NCI-H345 treated with DMSO at 0.1 percent for 48 hours (cell line): ENCODE measurements at regions not wholly inside any gene's neighbourhood (a gene's known extent, or its start where the extent isn't known, plus 50 kb on each side); places are given as distances from the start of the nearest gene placed in this dataset.

ENCODE experiments used
- DNase-seq: peaks from one replicate; lab custom pipeline; 2025; ENCODE audit not compliant: unreplicated experiment; lab: John Stamatoyannopoulos, UW

DNA sequence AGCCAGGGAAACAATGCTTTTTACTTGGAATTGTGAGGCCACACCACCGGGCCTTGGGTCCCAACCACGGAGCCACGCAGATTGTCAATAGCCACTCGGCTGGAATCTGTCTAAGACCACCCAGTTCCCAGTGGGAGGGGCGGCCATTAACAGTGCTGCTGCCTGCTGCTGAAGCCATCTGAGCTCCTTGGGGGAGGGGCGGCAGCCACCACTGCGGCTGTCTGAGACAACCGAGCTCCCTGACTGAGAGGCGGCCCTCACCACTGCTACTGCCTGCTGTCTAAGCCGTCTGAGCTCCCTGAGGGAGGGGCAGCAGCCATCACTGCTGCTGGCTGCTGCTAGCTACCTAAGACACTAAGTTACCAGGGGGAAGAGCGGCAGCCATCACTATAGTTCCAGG is 64.3 kb downstream of the DMRTA2 start:
- DNase-seq = no peak

DNA sequence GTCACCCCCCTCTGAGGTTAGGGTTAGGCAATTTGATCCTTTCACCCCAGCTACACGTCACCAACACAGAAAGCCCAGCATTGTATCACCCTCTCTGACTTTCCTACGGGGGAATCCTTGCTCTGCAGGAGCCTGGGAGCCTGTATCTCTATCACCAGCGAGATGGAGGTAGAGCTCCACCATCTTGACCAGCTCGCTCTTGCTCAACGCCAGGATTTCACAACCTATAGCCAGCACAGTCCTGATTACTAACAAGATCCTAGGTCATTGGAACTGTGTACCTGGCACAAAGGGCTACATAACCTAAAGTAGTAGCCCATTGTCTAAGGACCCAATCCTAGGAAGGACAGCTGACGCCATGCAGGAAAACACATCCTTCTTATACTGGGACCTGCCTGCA is 66.1 kb downstream of the DMRTA2 start:
- DNase-seq = no peak

DNA sequence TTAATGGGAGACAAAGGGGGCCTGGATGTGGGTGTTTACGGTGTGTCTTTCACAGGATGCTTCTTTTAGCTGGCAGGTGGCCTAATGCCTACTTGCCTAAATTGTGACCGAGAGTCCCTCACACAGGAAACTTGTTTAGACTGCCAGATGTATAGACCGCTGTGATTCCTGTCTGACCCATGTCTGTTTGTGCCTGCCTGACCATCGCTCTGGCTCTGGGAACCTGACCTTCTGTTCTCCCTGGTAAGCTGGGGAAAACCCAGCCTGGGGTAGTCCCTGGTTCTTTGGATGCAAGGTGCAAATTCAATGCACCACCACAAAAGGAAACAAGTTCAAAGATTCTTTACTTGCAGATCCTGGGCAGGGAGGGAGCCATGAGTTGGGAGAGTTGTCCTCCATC is 68.4 kb downstream of the DMRTA2 start:
- no peak for DNase-seq

DNA sequence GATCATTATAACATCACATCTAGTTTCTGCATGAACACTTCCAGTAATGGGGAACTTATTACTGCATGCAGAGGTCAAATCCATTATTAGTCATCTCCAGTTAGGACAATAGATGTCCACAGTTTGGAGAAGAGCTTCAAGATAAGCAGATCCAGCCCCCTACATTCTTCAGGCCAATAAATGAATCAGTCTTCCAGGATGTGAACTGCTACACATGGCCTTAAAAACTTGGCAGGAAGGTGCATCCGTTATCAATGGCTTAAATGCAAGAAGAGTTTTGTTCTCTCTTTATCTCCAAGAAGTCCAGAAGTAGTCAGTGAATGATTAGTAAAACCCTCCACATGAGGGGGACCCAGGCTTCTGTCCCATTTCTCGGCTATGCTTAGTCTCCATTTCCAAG is 70.8 kb downstream of the DMRTA2 start:
- no peak for DNase-seq

DNA sequence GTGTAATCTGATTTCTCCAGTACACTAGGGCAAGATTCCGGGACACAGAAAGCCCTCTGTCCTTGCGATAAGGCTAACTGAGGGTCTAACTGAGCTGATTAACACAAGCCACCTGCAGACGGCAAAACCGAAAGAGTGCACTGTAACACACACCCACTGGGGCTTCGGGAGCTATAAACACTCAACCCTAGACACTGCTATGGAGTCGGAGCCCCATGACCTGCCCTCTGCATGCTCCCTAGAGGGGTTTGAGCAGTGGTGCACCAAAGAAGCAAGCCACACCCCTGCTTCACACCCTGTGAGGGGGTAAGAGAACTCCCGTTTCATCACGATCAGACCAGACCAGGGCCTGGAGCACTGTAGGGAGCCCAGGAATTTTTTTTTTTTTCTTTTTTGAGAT is 72.4 kb downstream of the DMRTA2 start:
- no peak for DNase-seq

DNA sequence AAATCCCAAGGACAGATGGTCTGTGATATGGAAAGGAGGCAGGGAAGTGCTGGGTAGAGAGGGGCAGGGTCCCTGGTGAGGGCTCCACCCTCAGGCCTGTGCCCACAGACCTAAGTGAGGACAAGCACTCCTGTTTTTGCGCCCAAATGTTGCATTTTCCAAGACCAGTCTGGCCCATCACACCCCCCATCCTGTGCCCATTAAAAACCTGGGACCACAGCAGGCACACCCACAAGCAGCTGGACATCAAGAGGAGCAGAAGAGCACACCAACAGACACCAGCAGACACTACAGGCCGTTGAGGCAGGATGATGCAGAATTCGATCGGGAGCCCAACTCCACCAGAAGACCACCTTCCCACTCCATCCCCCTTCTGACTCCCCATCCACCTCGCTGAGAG is 72.8 kb downstream of the DMRTA2 start:
- DNase-seq = no peak

DNA sequence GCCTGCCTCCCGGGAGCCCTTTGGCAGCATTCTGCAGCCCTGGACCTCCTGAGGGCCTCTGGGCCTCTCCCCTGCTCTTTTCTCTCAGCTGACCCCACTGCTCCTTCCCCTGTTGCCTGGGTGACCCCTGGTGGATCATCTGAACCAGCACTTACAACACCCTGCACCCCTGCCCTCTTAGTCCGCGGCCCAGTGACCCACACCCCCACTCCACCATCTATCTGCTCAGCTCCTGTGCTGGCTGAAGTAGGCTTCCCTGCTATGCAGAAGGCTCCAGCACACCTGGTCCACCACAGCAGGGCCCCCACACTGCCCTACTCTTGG is 74.0 kb downstream of the DMRTA2 start:
- DNase-seq = no peak

DNA sequence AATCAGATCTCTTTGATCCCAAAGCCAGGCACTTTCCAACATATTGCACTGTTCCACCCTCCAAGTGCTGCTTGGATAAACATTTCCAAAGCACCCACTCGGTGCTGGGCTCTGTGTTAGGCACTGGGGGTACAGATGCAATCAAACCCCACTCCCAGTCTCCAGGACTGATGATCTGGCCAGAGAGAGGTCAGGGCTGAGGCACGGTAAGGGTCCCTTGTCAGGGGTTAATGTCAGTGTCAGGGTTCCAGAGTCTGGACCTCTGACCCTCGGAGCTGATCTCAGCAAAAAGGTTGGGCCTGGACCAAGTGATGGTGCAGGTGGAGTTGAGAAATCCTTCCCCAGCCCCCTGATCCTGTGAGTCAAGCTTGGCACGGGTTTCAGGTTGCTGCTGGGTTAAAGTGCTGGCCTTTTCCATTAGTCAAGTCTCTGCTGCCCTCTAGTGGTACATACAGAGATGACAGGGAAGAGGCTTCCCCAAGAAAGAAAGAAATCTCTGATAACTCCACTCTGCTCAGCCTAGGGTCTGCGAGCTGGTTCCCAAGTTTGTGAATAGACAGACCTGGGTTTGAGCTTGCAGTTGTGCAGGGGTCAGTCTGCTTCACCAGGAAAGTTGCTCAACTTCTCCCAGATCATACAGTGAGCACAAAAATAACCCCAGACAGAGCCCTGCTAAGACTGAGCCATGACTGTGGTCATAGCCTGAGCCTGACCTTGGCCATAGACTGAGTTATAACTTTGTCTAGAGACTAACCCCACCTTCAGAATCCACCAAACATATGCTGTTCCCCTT is 74.6 kb downstream of the DMRTA2 start:
- DNase-seq = peak; percentile 87

DNA sequence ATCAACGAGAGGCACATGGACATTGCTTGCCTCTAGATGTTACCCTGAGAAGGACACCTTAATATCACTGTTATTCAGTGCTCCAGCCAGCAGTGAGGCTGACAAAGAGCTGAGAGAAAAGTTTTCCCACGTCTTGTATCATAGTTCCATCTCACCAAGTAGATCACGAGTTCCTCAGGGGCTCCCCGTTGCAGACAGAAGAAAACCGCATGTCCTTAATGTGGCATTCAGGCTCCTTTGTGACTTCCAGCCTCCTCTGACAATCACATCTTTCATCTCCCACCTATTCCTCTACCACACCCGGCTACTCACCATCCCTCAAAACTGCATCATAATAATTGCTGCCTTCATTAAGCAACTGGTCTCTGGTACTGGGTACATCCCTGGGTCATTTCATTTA is 75.3 kb downstream of the DMRTA2 start:
- no peak for DNase-seq

DNA sequence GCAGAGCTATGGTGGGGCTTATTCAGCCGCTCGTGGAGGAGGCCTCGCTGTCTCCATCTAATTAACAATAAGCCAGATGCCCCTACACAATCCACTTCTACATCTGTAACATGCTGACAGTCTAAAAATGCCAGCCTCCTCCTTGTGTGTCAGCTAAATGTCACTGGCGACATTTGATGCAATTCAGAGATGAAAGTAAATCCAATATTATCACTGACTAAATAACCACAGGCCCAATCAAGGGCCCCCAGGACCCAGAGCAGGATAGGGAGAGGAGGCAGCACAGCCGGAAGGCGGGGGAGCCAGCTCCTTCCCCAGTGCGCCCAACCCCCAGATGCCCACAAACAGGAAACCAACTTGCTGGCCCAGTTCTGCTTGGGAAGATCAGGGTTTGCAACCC is 76.6 kb downstream of the DMRTA2 start:
- DNase-seq = no peak

DNA sequence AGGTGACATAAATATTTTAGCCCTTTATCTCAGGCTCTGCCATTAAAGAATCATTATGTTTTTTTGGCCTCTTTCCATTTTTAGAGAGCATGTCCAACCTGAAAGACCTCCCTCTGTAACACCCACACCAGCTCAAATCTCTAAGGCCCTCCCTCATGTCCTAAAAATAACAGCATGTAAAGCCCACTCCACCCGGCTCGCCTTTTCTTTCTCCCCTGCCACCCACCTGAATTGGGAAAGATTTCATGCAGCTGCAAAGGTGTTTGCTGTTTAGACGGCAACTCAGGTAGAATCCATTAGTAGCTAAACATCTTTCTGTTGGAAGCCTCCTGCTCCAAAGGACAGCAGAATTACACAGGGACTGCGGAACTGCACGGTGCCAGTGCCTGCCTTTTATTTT is 79.9 kb downstream of the DMRTA2 start:
- peak; percentile 91 for DNase-seq

DNA sequence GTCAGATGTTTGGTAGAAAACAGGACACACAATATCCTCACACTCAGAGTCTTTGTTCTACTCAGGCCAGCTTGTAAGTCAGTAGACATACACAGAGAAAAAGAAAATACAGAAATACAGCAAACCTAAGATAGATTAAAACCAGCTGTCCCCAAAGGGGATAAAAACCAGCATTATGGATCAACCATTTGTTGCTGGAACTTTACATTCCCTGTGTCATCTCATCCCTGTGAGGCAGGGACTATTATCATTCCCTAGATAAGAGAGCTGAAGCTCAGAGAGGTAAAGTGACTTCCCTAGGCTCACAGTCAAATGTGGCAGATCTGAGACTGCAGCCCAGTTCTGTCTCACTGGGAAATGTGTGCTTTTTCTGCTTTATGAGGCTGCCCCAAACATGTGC is 80.7 kb downstream of the DMRTA2 start:
- DNase-seq = no peak

DNA sequence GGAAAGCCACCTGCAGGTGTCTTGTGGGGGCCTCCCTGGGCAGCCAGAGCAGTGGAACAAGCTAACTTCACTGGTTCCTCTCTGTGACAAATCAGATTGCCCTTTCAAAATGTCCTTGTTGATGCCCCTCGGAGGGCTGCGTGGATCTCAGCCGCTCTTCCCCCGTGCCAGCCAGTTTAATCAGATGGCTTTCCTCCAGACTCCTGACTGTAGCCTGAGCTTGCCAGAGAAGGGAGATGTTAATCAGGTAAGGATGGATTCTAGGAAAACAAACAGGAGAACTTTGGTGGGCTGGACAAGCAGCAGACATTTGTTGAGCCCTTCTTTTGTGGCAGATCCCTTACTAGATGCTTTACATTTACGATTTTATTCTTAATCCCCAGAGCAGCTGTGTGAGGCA is 88.2 kb downstream of the DMRTA2 start:
- DNase-seq = no peak

DNA sequence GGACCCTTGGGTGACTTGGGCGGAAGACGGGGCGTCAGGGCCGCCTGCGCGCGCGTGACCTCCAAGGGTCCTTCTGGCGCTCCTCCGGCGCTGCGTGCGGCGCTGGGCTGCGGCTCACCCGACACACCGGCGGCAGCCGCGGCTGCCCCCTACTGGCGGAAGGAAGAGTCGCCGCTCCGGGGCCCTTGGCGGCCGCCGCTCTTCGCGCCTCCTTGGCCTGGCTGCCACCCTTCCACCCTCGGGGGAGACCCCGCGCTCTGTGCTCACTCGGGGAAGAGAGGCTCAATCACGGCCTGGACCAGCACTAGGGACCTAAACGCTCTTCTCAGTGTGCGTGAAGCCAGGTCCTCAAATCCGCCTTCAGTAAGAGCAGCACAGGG is 89.7 kb downstream of the DMRTA2 start:
- DNase-seq = no peak

DNA sequence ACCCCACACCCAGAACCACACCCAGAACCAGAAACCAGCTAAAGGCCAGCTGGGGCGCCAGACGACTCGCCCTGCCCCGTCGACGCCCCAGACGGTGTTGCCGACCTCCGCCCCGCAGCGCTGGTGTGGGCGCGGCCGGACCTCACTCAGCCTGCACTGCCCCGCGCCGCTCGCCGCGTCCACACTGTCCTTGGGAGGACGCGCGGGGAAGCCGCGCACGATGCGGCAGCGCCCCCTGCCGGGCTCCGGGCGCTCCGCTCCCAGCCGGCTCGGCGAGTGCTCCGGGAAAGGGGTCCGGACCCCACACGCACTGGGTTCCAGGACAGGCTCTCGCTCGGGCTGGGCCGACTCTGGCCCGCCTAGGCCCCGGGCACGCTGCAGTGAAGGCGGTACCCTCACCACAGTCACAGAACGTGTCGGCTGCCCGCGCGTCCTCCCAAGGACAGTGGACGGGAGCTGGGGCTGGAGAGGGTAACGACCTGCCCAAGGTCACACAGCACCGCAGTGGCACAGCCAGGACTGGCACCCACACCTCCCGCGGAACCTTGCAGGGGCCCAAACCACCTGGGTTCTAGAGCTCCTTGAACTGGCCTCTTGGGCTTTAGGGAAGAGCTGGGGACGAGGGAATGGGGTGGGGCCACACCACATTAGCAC is 90.2 kb downstream of the DMRTA2 start:
- no peak for DNase-seq

DNA sequence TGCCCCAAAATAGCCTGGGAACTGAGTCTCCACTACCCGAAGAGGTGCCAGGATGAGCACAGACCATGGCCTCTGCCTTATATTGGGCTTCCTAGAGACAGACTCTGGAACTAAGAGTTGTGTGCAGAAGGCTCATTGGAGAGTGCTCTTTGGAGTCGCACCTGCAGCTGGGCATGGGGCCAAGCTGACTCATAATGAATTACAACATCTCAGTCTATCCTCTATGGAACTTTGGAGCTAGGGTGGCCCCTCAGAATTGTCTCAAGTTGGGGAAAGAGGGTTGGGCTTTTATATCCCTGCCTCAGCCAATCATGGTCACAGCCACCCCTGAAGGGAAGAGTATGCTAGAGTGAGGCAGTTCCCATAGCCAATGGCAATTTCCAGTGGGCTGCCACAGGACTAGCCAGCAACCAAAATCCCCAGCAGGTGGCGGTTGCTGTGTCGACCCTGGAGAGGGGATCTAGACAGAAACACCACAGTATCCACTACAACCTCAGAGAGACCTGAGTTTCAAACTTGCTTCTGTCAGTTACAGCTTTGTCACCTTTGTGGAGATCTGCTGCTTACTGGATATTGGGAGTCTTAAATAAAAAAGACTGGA is 93.8 kb downstream of the DMRTA2 start:
- DNase-seq = no peak

DNA sequence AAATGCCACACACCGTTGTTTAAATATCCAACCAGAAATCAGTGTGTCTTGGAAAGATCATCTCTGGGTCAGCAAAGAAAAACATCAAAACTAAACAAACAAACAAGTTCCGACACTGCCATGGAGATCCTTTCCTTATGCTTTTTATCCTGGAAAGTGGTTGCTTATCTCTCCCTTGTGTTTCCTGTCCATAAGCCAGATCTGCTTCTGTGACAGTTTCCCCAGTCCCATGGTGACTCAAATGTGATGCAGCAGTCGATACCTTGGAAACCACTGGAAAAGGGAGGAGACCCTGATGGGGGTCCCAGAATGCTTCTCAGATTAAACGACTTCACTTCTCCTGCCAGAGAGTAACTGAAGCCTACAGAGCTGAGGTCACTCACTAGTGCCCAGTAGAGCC is 94.7 kb downstream of the DMRTA2 start:
- no peak for DNase-seq

DNA sequence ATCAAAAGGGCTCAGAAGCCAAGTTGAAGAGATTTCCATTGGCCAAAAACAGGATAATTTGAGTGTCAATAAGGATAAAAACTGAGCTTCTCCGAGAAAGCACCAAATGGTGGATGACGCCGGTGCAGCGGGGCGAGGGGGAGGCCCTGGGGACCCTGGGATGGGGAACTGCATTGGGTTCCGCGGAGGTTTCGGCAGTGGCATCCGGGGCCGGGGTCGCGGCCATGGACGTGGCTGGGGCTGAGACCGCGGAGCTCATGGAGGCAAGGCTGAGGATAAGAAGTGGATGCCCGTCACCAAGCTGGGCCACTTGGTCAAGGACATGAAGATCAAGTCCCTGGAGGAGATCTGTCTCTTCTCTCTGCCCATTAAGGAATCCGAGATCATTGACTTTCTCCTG is 97.2 kb downstream of the DMRTA2 start:
- no peak for DNase-seq

DNA sequence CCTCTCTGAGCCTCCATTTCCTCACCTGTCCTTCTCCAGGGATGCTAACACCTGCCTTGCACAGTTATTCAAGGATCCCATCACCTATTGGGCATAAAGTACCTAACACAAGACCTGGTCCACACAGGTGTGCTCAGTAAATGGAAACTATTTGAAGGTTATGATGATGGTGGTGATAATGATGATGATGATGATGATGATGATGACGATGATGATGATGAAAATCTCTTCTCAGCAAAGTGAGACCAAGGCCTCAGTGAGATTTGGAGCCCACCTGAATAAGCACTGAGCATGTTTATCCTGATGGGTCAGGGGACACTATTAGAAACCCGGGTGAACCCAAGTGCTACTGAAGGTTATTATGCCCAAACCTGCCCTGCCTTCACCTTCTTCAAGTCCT is 100.7 kb downstream of the DMRTA2 start:
- DNase-seq = no peak

DNA sequence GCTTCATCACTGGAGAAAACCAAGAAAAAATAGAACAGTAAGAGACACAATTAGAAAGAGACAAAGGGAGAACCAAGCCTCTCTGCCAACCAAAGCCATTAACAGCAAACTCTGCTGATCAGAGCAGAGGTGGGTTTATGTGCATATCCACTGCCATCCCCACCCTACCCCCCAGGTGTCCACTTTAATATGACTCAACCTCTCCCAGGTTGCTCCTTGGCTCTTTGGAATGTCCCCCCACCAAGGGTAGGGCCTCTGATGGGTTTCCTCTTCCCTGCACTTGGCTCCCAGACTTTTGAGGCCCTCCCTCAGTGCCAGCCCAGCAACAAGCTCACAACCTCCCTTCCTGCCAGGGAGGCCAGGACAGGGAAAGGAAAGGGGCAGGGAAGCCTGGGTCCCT is 104.8 kb downstream of the DMRTA2 start:
- no peak for DNase-seq

DNA sequence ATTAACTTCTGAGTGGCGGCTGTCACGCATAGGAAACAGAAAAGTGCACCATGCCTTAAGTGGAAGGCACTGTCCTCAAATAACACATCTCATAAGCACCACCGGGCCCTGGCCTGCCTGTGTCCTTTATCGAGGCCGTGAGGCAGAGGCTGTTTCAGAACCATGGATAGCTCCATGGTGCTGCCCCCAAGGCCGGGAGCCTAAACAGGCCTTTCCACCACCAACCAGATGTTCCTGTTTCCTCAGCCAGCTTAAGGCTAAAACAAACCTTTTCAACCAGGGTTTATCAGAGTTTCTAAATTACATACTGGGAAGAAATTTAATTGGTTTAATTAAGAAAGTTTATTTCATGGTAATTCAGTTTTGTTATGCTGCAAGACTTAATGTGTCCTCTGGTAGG is 114.4 kb downstream of the DMRTA2 start:
- no peak for DNase-seq

DNA sequence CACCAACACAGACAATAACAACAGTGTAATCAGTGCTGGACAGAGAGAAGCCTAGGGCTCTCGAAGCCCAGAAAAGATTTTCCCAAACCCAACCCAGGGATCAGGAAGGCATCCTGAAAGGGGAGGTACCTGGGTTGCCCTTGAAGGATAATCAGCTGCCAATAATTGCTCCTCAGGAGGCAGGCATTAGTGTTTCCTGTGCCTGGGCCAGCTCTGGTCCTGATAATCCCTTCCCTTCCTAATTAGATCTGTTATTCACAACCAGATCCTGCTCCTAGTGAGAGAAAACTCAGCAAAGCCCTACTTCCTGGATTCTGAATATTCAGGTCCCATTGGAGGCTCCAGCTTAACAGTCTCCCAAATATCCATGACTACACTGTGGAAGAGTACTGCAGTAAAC is 117.4 kb downstream of the DMRTA2 start:
- no peak for DNase-seq

DNA sequence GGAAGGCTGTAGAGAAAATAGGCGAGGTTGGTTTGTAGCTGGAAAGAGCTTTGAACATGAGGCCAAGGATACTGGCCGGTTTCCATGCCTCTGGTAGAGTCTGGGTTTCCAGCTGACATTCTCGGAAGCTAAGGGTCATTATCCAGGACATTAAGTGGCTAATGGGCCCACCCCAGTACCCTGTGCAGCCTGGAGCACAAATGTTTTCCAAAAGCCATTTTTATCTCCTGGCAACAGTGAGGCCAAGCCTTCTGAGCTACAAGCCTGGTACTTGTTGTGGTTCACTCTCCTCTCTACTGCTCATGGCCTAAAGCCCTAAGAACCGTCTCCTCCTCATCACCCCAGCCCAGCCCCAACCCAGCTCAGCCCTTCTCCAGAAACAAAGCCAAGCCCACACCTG is 122.9 kb downstream of the DMRTA2 start:
- DNase-seq = no peak
